ENCODE measurements at regions not wholly inside any gene's neighbourhood (a gene's known extent, or its start where the extent isn't known, plus 50 kb on each side); places are given as distances from the start of the nearest gene placed in this dataset.

DNA sequence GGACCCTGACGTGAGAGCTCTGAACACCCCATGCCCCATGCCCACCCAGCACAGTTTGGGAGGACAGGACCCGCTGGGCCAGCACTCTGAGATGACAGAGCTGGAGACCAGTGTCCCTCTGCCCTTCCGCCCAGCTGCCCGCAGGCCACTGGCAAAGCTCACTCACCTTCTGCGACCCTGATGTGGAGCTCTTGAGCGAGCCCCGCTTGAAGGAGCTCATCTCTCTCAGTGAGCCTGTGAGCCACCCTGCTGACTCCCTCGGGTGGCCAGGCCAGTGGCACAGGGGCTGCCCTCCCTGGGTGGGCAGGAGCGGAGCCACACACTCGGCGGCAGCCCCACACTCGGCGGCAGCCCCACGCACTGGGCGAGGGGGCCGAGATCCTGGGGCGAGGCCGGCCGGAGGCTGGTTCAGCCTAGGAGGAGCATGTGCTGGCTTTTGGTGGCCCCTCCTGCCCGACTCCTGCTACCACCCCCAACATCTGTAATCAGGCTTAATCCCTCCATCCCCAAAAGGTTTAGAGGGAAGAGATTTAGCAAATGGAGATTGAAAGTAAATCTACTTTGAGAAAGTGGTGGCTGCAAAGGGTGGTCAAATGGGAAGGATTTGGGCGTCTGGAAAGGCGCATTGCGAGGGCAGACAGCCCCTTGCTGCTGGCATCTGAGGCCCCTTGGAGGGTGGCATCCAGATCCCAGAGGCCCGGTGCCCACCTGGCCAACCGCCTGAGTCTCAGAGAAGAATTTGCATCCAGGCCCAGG is 59.4 kb upstream of the TRPM1 start:
- no peaks in the 10 kb centered on the region for H3K27me3 ChIP-seq (ENCODE audit: control insufficient read depth, insufficient read depth, low read length, poor library complexity, severe bottlenecking)
- Mint-ChIP-seq H3K4me3 (no peak overlapping the region), H3K36me3 (ENCODE audit: low read depth) (peaks cover 4% of the 10 kb centered on the region), H3K9me3 (peaks cover 16% of the 10 kb centered on the region), H3K27ac (no peak overlapping the region), H3K4me1 (peaks cover 4% of the 10 kb centered on the region), H3K27me3 (ENCODE audit: insufficient read depth) (no peaks in the 10 kb centered on the region)
- TF ChIP-seq, protein P1, sequence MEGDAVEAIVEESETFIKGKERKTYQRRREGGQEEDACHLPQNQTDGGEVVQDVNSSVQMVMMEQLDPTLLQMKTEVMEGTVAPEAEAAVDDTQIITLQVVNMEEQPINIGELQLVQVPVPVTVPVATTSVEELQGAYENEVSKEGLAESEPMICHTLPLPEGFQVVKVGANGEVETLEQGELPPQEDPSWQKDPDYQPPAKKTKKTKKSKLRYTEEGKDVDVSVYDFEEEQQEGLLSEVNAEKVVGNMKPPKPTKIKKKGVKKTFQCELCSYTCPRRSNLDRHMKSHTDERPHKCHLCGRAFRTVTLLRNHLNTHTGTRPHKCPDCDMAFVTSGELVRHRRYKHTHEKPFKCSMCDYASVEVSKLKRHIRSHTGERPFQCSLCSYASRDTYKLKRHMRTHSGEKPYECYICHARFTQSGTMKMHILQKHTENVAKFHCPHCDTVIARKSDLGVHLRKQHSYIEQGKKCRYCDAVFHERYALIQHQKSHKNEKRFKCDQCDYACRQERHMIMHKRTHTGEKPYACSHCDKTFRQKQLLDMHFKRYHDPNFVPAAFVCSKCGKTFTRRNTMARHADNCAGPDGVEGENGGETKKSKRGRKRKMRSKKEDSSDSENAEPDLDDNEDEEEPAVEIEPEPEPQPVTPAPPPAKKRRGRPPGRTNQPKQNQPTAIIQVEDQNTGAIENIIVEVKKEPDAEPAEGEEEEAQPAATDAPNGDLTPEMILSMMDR (conservative IDR thresholded peaks at IDR 0.05), result no peak
- H3K27ac ChIP-seq (ENCODE audit: low read depth, low read length), result no peak overlapping the region
- H3K36me3 ChIP-seq (ENCODE audit: control insufficient read depth, insufficient read depth, low read length), result no peaks in the 10 kb centered on the region
- H3K4me3 ChIP-seq (ENCODE audit: low read length), result no peak overlapping the region
- H3K9ac ChIP-seq (ENCODE audit: extremely low read depth, low read length, poor library complexity, severe bottlenecking), result no peak overlapping the region
- H3K9me3 ChIP-seq (ENCODE audit: control insufficient read depth, low read length), result peaks cover 21% of the 10 kb centered on the region
- 91 to 100% methylated on average over 7 to 24 of the region's 25 CpGs for WGBS, 2 experiments (ENCODE audit: insufficient coverage in 1 of 2, insufficient read length in 1 of 2)
- no peaks in the 10 kb centered on the region for H3K4me1 ChIP-seq (ENCODE audit: control insufficient read depth, insufficient read depth, low read length)
- no peak for DNase-seq

DNA sequence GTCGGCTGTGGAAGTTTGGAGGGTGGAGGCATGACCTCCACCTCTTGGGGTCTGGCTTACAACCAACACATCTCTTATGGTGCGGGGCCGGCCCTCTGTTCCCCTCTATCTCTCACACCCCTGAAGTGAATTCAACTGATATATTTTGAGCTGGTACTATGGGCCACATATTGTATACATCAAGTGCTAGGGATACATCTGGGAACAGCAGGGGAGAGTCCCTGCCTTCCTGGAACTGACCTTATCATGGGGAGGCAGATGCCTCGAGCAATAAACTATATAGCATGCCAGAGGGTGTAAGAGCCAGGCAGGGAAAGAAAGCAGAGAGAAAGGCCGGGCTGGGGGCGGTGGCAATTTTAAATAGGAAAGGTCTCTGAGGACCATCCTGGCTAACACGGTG is 60.4 kb upstream of the TRPM1 start:
- H3K36me3 ChIP-seq (ENCODE audit: control insufficient read depth, insufficient read depth, low read length), result no peaks in the 10 kb centered on the region
- peaks cover 10% of the 10 kb centered on the region for H3K9me3 ChIP-seq (ENCODE audit: control insufficient read depth, low read length)
- no peak overlapping the region for H3K27ac ChIP-seq (ENCODE audit: low read depth, low read length)
- Mint-ChIP-seq H3K4me1 (peaks cover 4% of the 10 kb centered on the region), H3K9me3 (peaks cover 8% of the 10 kb centered on the region), H3K27me3 (ENCODE audit: insufficient read depth) (no peaks in the 10 kb centered on the region), H3K27ac (no peak overlapping the region), H3K4me3 (no peak overlapping the region), H3K36me3 (ENCODE audit: low read depth) (no peaks in the 10 kb centered on the region)
- H3K4me1 ChIP-seq (ENCODE audit: control insufficient read depth, insufficient read depth, low read length), result no peaks in the 10 kb centered on the region
- TF ChIP-seq, protein P1 (conservative IDR thresholded peaks at IDR 0.05), result no peak
- H3K4me3 ChIP-seq (ENCODE audit: low read length), result no peak overlapping the region
- no peak overlapping the region for H3K9ac ChIP-seq (ENCODE audit: extremely low read depth, low read length, poor library complexity, severe bottlenecking)
- no peaks in the 10 kb centered on the region for H3K27me3 ChIP-seq (ENCODE audit: control insufficient read depth, insufficient read depth, low read length, poor library complexity, severe bottlenecking)
- 87 to 90% methylated on average over 4 to 7 of the region's 7 CpGs for WGBS, 2 experiments (ENCODE audit: insufficient coverage in 1 of 2, insufficient read length in 1 of 2)
- DNase-seq, result no peak

DNA sequence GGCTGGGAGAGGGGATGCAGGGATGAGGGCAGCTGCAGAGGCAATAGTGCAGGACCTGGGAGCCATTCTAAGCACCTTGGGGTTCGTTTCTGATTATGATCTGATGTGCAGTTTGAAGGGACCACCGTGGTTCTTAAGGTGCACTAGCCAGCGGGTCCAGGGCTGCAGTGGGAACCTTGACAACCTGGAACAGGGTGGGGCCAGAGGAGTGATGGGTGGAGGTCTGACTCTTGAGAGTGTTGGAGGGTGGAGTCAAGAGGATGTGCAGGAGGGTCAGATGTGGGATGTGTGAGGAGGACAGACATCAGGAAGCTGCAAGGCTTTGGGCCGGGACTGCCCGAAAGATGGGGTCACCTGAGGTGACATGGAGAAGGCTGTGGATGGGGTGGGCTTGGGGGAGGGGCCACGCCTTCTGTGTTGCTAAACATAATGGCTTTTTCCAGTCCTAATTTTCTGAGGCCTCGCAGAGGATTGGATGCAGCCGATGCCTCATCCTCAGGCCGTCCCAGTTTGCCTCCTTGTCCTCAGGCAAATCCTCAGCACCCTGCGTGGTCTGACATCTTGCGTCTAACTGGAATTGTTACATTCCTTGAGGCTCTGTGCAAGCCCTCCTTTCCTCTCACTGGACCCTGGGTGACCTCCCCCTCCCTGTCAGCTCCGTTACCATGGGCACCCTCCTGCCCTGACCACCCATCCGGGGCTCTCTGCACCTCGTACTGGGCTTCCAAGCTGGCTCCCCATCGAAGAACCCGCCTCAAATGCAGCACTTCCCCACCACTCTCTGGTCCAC is 61.4 kb upstream of the TRPM1 start:
- no peak overlapping the region for H3K4me3 Mint-ChIP-seq
- H3K4me1 Mint-ChIP-seq, result peaks cover 4% of the 10 kb centered on the region
- Histone ChIP-seq H3K27ac (ENCODE audit: low read depth, low read length) (no peak overlapping the region), H3K4me3 (ENCODE audit: low read length) (no peak overlapping the region), H3K4me1 (ENCODE audit: control insufficient read depth, insufficient read depth, low read length) (no peaks in the 10 kb centered on the region), H3K36me3 (ENCODE audit: control insufficient read depth, insufficient read depth, low read length) (no peaks in the 10 kb centered on the region), H3K27me3 (ENCODE audit: control insufficient read depth, insufficient read depth, low read length, poor library complexity, severe bottlenecking) (no peaks in the 10 kb centered on the region), H3K9ac (ENCODE audit: extremely low read depth, low read length, poor library complexity, severe bottlenecking) (no peak overlapping the region), H3K9me3 (ENCODE audit: control insufficient read depth, low read length) (peaks cover under 1% of the 10 kb centered on the region)
- H3K9me3 Mint-ChIP-seq, result no peaks in the 10 kb centered on the region
- no peaks in the 10 kb centered on the region for H3K27me3 Mint-ChIP-seq (ENCODE audit: insufficient read depth)
- 90 to 93% methylated on average over 10 to 16 of the region's 16 CpGs for WGBS, 2 experiments (ENCODE audit: insufficient coverage in 1 of 2, insufficient read length in 1 of 2)
- no peak overlapping the region for H3K27ac Mint-ChIP-seq
- no peaks in the 10 kb centered on the region for H3K36me3 Mint-ChIP-seq (ENCODE audit: low read depth)
- TF ChIP-seq, protein P1 (conservative IDR thresholded peaks at IDR 0.05), result no peak
- DNase-seq, result no peak

Measured in endodermal cell (in vitro differentiated cells).